Stimulated activated CD4-positive, alpha-beta T cell treated with anti-CD3 and anti-CD28 coated beads, Interleukin-1b, Interleukin-23, amount 100 ng/mL, for 1 hour (primary cell): ENCODE measurements at regions not wholly inside any gene's neighbourhood (a gene's known extent, or its start where the extent isn't known, plus 50 kb on each side); places are given as distances from the start of the nearest gene placed in this dataset.
"Not testable (repeated sequence)": the region's sequence is repeated elsewhere in the genome, so short reads cannot be mapped to it uniquely, and the experiment has no call there.

Source experiments
- DNase-seq, 2 donors: peaks; one replicate each; pipeline ENCODE4 v3.0.0-alpha.2; 2020; ENCODE audit warnings: low read depth in 2 of 2

GRCh38 chr1:5734414-5734813 lies 257.8 kb downstream of the NPHP4 start:
- DNase-seq: no peak

- DNase-seq: no peak
Measured at GRCh38 chr1:5733596-5733995, 258.6 kb downstream of the NPHP4 start.

GRCh38 chr1:5731110-5731423 lies 261.2 kb downstream of the NPHP4 start:
- DNase-seq: no peak

- no peak for DNase-seq
Measured at GRCh38 chr1:5730272-5731109, 261.7 kb downstream of the NPHP4 start.

- DNase-seq: no peak
Measured at GRCh38 chr1:5729636-5730145, 262.5 kb downstream of the NPHP4 start.

GRCh38 chr1:5728663-5729355 lies 263.4 kb downstream of the NPHP4 start:
- no peak for DNase-seq

GRCh38 chr1:5727871-5728643 lies 264.2 kb downstream of the NPHP4 start:
- no peak for DNase-seq

- DNase-seq: no peak
Measured at GRCh38 chr1:5727191-5727590, 265.0 kb downstream of the NPHP4 start.

- not testable (repeated sequence) for DNase-seq
Measured at GRCh38 chr1:5726586-5727184, 265.5 kb downstream of the NPHP4 start.

GRCh38 chr1:5725855-5726585 lies 266.2 kb downstream of the NPHP4 start:
- DNase-seq: no peak

GRCh38 chr1:5725406-5725805 lies 266.8 kb downstream of the NPHP4 start:
- DNase-seq: no peak

GRCh38 chr1:5724847-5725246 lies 267.4 kb downstream of the NPHP4 start:
- no peak for DNase-seq

- DNase-seq: no peak
Measured at GRCh38 chr1:5722635-5723164, 269.5 kb downstream of the NPHP4 start.

- no peak for DNase-seq
Measured at GRCh38 chr1:5721634-5722215, 270.5 kb downstream of the NPHP4 start.

- no peak for DNase-seq
Measured at GRCh38 chr1:5720936-5721335, 271.3 kb downstream of the NPHP4 start.

GRCh38 chr1:5720484-5720883 lies 271.7 kb downstream of the NPHP4 start:
- DNase-seq: no peak

- DNase-seq: no peak
Measured at GRCh38 chr1:5720045-5720444, 272.2 kb downstream of the NPHP4 start.

GRCh38 chr1:5718831-5719632 lies 273.2 kb downstream of the NPHP4 start:
- DNase-seq: no peak

- no peak for DNase-seq
Measured at GRCh38 chr1:5717031-5717682, 275.1 kb downstream of the NPHP4 start.
